ENCODE measurements at regions not wholly inside any gene's neighbourhood (a gene's known extent, or its start where the extent isn't known, plus 50 kb on each side); places are given as distances from the start of the nearest gene placed in this dataset.

DNA sequence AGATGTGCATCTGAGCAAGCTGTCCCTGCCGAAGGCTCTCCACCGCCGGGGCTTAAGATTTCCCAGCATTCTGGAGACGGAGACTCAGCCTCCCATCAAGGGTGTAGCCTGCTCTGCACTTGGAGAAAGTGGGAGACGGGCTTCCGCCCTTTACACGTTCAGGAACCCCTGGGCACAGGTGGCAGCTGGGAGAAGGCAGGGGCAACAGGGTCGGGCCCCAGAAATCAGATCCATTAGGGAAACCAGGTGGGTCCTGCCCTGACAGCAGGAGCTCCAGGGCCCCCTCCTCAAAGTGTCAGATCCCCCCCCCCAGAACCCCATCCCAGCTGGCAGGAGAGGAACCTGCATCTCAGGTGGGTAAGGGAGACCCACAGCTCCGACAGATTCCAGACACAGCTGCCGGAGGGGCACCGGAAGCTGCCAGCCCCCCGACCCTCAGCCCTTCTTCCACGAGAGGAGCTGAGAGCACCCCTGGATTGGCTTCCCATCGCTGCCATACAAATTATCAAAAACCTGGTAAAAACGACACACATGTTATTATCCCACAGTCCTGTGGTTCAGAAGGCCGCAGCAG is 236.6 kb downstream of the NPHP4 start:
- Histone ChIP-seq H3K27me3 (ENCODE audit: insufficient read depth) (no peaks in the 10 kb centered on the region), H3K4me1 (ENCODE audit: insufficient read depth) (no peaks in the 10 kb centered on the region), H3K79me2 (replicated peaks; ENCODE audit: insufficient read depth) (no peaks in the 10 kb centered on the region), H3F3A (replicated peaks; ENCODE audit: low read depth) (no peaks in the 10 kb centered on the region), H3K9me2 (ENCODE audit: insufficient read depth) (no peaks in the 10 kb centered on the region), H3K36me3 (ENCODE audit: insufficient read depth) (no peaks in the 10 kb centered on the region), H2AFZ (no peak overlapping the region), H4K20me1 (replicated peaks; ENCODE audit: insufficient read depth) (no peaks in the 10 kb centered on the region), H3K4me3 (no peak overlapping the region), H3K27ac (ENCODE audit: low read depth) (no peak overlapping the region), H3K4me2 (no peak overlapping the region)
- H3K36me3 Mint-ChIP-seq (ENCODE audit: low read depth), result peaks cover 3% of the 10 kb centered on the region; the same call in 2 of the 3 replicates
- H3K4me1 Mint-ChIP-seq, result peaks cover 31% of the 10 kb centered on the region
- DNase-seq (ENCODE audit: low spot score) (no peak), ATAC-seq (no peak)
- H3K27ac Mint-ChIP-seq, result no peak overlapping the region
- TF ChIP-seq ZNF114 (CRISPR knock-in tag; IDR thresholded peaks at IDR 0.05), result no peak
- TF ChIP-seq POLR2AphosphoS5 (IDR thresholded peaks at IDR 0.05; ENCODE audit: low read depth), result no peak
- no peak for TF ChIP-seq CREB1 (CRISPR knock-in tag; IDR thresholded peaks at IDR 0.05; ENCODE audit: low read depth)
- TF ChIP-seq JUNB (IDR thresholded peaks at IDR 0.05; ENCODE audit: unreplicated experiment), result no peak
- no peak for TF ChIP-seq ZNF331 (CRISPR knock-in tag; IDR thresholded peaks at IDR 0.05; ENCODE audit: low read depth)
- no peak for TF ChIP-seq NANOG (IDR thresholded peaks at IDR 0.05; ENCODE audit: borderline replicate concordance)
- no peak for TF ChIP-seq ETS1 (IDR thresholded peaks at IDR 0.05)
- TF ChIP-seq, protein P1, sequence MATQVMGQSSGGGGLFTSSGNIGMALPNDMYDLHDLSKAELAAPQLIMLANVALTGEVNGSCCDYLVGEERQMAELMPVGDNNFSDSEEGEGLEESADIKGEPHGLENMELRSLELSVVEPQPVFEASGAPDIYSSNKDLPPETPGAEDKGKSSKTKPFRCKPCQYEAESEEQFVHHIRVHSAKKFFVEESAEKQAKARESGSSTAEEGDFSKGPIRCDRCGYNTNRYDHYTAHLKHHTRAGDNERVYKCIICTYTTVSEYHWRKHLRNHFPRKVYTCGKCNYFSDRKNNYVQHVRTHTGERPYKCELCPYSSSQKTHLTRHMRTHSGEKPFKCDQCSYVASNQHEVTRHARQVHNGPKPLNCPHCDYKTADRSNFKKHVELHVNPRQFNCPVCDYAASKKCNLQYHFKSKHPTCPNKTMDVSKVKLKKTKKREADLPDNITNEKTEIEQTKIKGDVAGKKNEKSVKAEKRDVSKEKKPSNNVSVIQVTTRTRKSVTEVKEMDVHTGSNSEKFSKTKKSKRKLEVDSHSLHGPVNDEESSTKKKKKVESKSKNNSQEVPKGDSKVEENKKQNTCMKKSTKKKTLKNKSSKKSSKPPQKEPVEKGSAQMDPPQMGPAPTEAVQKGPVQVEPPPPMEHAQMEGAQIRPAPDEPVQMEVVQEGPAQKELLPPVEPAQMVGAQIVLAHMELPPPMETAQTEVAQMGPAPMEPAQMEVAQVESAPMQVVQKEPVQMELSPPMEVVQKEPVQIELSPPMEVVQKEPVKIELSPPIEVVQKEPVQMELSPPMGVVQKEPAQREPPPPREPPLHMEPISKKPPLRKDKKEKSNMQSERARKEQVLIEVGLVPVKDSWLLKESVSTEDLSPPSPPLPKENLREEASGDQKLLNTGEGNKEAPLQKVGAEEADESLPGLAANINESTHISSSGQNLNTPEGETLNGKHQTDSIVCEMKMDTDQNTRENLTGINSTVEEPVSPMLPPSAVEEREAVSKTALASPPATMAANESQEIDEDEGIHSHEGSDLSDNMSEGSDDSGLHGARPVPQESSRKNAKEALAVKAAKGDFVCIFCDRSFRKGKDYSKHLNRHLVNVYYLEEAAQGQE (IDR thresholded peaks at IDR 0.05; ENCODE audit: unreplicated experiment), result no peak
- no peak for TF ChIP-seq EZH2 (IDR thresholded peaks at IDR 0.05; ENCODE audit: low read depth, unreplicated experiment)
- TF ChIP-seq, protein P2, sequence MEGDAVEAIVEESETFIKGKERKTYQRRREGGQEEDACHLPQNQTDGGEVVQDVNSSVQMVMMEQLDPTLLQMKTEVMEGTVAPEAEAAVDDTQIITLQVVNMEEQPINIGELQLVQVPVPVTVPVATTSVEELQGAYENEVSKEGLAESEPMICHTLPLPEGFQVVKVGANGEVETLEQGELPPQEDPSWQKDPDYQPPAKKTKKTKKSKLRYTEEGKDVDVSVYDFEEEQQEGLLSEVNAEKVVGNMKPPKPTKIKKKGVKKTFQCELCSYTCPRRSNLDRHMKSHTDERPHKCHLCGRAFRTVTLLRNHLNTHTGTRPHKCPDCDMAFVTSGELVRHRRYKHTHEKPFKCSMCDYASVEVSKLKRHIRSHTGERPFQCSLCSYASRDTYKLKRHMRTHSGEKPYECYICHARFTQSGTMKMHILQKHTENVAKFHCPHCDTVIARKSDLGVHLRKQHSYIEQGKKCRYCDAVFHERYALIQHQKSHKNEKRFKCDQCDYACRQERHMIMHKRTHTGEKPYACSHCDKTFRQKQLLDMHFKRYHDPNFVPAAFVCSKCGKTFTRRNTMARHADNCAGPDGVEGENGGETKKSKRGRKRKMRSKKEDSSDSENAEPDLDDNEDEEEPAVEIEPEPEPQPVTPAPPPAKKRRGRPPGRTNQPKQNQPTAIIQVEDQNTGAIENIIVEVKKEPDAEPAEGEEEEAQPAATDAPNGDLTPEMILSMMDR (conservative IDR thresholded peaks at IDR 0.05; ENCODE audit: low read depth in 2 of 2), result no peak
- TF ChIP-seq STAT1 (IDR thresholded peaks at IDR 0.05; ENCODE audit: unreplicated experiment), result no peak
- no peak for TF ChIP-seq ZNF462 (CRISPR knock-in tag; IDR thresholded peaks at IDR 0.05)
- no peak for TF ChIP-seq EZH2phosphoT487 (IDR thresholded peaks at IDR 0.05; ENCODE audit: unreplicated experiment)
- no peaks in the 10 kb centered on the region for H3K27me3 Mint-ChIP-seq (ENCODE audit: insufficient read depth, low read depth, poor library complexity)
- peaks cover 7% of the 10 kb centered on the region for H3K9me3 Mint-ChIP-seq
- no peak overlapping the region for H3K4me3 Mint-ChIP-seq
